H1 (cell line): ENCODE measurements at regions not wholly inside any gene's neighbourhood (a gene's known extent, or its start where the extent isn't known, plus 50 kb on each side); places are given as distances from the start of the nearest gene placed in this dataset.

Experiments used
- CTCF ChIA-PET: fragments of 300-600 bp; sonication (Branson Sonifier 250); formaldehyde crosslinking; loops from one replicate; lab custom pipeline; 2021; ENCODE audit not compliant: partially characterized antibody; lab: Charles Lee
- POLR2A ChIA-PET: fragments of 300-600 bp; sonication (Branson Sonifier 250); formaldehyde crosslinking; loops from one replicate; lab custom pipeline; 2021; ENCODE audit warnings: inconsistent platforms; ENCODE audit not compliant: partially characterized antibody; lab: Charles Lee
- DNase-seq, 2 experiments: peaks; one replicate each; pipeline versions ENCODE4 v3.0.0 to v3.0.0-alpha.2; 2010 to 2022; ENCODE audit warnings: low spot score in 2 of 2, low read depth in 1 of 2, mixed read lengths in 1 of 2
- FAIRE-seq: peaks from 2 replicates; lab custom pipeline; 2011; peaks lifted over from hg19 to GRCh38; lab: Jason Lieb, UNC
- H2AFZ ChIP-seq: 2 replicates; pipeline ENCODE4 v1.8.1; 2012; ENCODE audit warnings: low read length, inconsistent platforms
- H2AK5ac ChIP-seq: 2 replicates; pipeline ENCODE4 v1.6.1; 2013; ENCODE audit warnings: low read depth, low read length
- H2BK120ac ChIP-seq: replicated peaks from 2 replicates; pipeline ENCODE3; 2013; ENCODE audit warnings: low read depth, low read length, inconsistent platforms
- H2BK12ac ChIP-seq: 2 replicates; pipeline ENCODE4 v1.6.1; 2013; ENCODE audit warnings: low read depth, low read length
- H2BK15ac ChIP-seq: 2 replicates; pipeline ENCODE4 v1.6.1; 2013; ENCODE audit warnings: low read length
- H2BK20ac ChIP-seq: 2 replicates; pipeline ENCODE4 v1.6.1; 2013; ENCODE audit warnings: low read length
- H2BK5ac ChIP-seq: 2 replicates; pipeline ENCODE4 v1.6.1; 2013; ENCODE audit warnings: low read depth, low read length
- H3K14ac ChIP-seq: 2 replicates; pipeline ENCODE4 v1.6.1; 2013; ENCODE audit warnings: inconsistent platforms; ENCODE audit not compliant: insufficient read length
- H3K18ac ChIP-seq: 2 replicates; pipeline ENCODE4 v1.6.1; 2013; ENCODE audit warnings: low read length; ENCODE audit errors: extremely low read depth
- H3K23ac ChIP-seq: 2 replicates; pipeline ENCODE4 v1.6.1; 2013; ENCODE audit warnings: inconsistent platforms; ENCODE audit not compliant: insufficient read length
- H3K23me2 ChIP-seq: 2 replicates; pipeline ENCODE4 v1.6.1; 2013; ENCODE audit warnings: low read depth, low read length
- H3K27ac ChIP-seq: 2 replicates; pipeline ENCODE4 v1.6.1; 2011; ENCODE audit warnings: low read depth, low read length, inconsistent platforms
- H3K27me3 ChIP-seq, 4 experiments: replicated peaks in 1 of 4; 1 replicate in 1 of 4; 2 replicates in 3 of 4; pipeline versions ENCODE4 v1.6.1 to v1.8.1; 2011 to 2013; ENCODE audit warnings: low read length in 3 of 4, mild to moderate bottlenecking in 3 of 4, inconsistent platforms in 2 of 4, mixed read lengths in 2 of 4, moderate library complexity in 1 of 4; ENCODE audit not compliant: control insufficient read depth in 3 of 4, insufficient read depth in 3 of 4; ENCODE audit errors: extremely low read depth in 1 of 4
- H3K36me3 ChIP-seq, 4 experiments: 2 replicates each; pipeline versions ENCODE4 v1.6.1 to v1.8.1; 2011 to 2013; ENCODE audit warnings: mild to moderate bottlenecking in 4 of 4, low read length in 3 of 4, moderate library complexity in 2 of 4, control low read depth in 1 of 4, inconsistent platforms in 1 of 4; ENCODE audit not compliant: insufficient read depth in 4 of 4, control insufficient read depth in 2 of 4
- H3K4ac ChIP-seq: replicated peaks from 2 replicates; pipeline ENCODE3; 2013; ENCODE audit warnings: low read length, low read depth, mixed read lengths, inconsistent platforms; ENCODE audit not compliant: insufficient read length
- H3K4me1 ChIP-seq, 4 experiments: replicated peaks in 1 of 4; 1 replicate in 1 of 4; 2 replicates in 3 of 4; pipeline versions ENCODE4 v1.6.1 to v1.8.1; 2011 to 2013; ENCODE audit warnings: low read length in 3 of 4, inconsistent platforms in 2 of 4, mixed read lengths in 1 of 4; ENCODE audit not compliant: insufficient read depth in 4 of 4, control insufficient read depth in 3 of 4
- H3K4me2 ChIP-seq, 2 experiments: 2 replicates each; pipeline versions ENCODE4 v1.6.1 to v1.8.1; 2011 to 2013; ENCODE audit warnings: low read depth in 2 of 2, low read length in 2 of 2, control low read depth in 1 of 2, inconsistent platforms in 1 of 2, mild to moderate bottlenecking in 1 of 2; ENCODE audit not compliant: insufficient read depth in 1 of 2
- H3K4me3 ChIP-seq, 4 experiments: fragments of 200-600, 300-600 bp in 1 of 4; sonication (generic), shearing (Covaris generic), sonication (Bioruptor Twin) in 1 of 4; 2 replicates each; pipeline versions ENCODE4 v1.5.1 to v1.8.1; 2011 to 2016; ENCODE audit warnings: low read length in 4 of 4, low read depth in 3 of 4, control low read depth in 2 of 4, inconsistent platforms in 2 of 4, mild to moderate bottlenecking in 2 of 4, mixed read lengths in 1 of 4, moderate library complexity in 1 of 4; ENCODE audit not compliant: insufficient read depth in 2 of 4; ENCODE audit errors: extremely low read depth in 1 of 4
- H3K56ac ChIP-seq: replicated peaks from 2 replicates; pipeline ENCODE3; 2013; ENCODE audit warnings: low read depth, mild to moderate bottlenecking, mixed read lengths, low read length, inconsistent platforms; ENCODE audit not compliant: insufficient read length
- H3K79me1 ChIP-seq: 2 replicates; pipeline ENCODE4 v1.6.1; 2013; ENCODE audit warnings: low read depth, low read length, control low read depth
- H3K79me2 ChIP-seq, 2 experiments: 2 replicates each; pipeline versions ENCODE4 v1.6.1 to v1.8.1; 2012 to 2013; ENCODE audit warnings: low read length in 2 of 2, mild to moderate bottlenecking in 2 of 2, inconsistent platforms in 1 of 2; ENCODE audit not compliant: insufficient read depth in 2 of 2, control insufficient read depth in 1 of 2
- H3K9ac ChIP-seq, 4 experiments: replicated peaks in 1 of 4; 1 replicate in 1 of 4; 2 replicates in 3 of 4; pipeline versions ENCODE4 v1.6.1 to v1.8.1; 2011 to 2013; ENCODE audit warnings: low read depth in 3 of 4, low read length in 3 of 4, control low read depth in 2 of 4, mild to moderate bottlenecking in 2 of 4, moderate library complexity in 2 of 4, inconsistent platforms in 1 of 4; ENCODE audit errors: extremely low read depth in 1 of 4
- H3K9me3 ChIP-seq, 2 experiments: 2 replicates each; pipeline versions ENCODE4 v1.6.1 to v1.8.1; 2012 to 2013; ENCODE audit warnings: mild to moderate bottlenecking in 2 of 2, moderate library complexity in 2 of 2, control low read depth in 1 of 2, inconsistent platforms in 1 of 2, low read depth in 1 of 2, low read length in 1 of 2, mixed read lengths in 1 of 2; ENCODE audit not compliant: insufficient read depth in 2 of 2
- H4K20me1 ChIP-seq, 2 experiments: replicated peaks in 1 of 2; 2 replicates each; pipeline versions ENCODE3 to v1.8.1; 2011 to 2013; ENCODE audit warnings: inconsistent platforms in 2 of 2, low read length in 2 of 2, mild to moderate bottlenecking in 1 of 2; ENCODE audit not compliant: insufficient read depth in 2 of 2, control insufficient read depth in 1 of 2
- H4K5ac ChIP-seq: 2 replicates; pipeline ENCODE4 v1.6.1; 2013; ENCODE audit warnings: low read length, low read depth, mixed read lengths, inconsistent platforms; ENCODE audit not compliant: insufficient read length
- H4K8ac ChIP-seq: 2 replicates; pipeline ENCODE4 v1.8.0; 2013; ENCODE audit warnings: mild to moderate bottlenecking, moderate library complexity, low read length, inconsistent platforms; ENCODE audit not compliant: insufficient read depth; ENCODE audit errors: extremely low read depth
- H4K91ac ChIP-seq: replicated peaks from 2 replicates; pipeline ENCODE3; 2013; ENCODE audit warnings: low read length, mixed read lengths, inconsistent platforms; ENCODE audit not compliant: insufficient read length
- JUND ChIP-seq: IDR thresholded peaks from 2 replicates; pipeline ENCODE4 v1.6.1; 2011; ENCODE audit warnings: mild to moderate bottlenecking, improper control_type of control experiment, low read length
- MAFK ChIP-seq: IDR thresholded peaks from 2 replicates; pipeline ENCODE4 v1.6.1; 2012; ENCODE audit warnings: low read depth, mild to moderate bottlenecking, improper control_type of control experiment, low read length
- WGBS, 2 experiments: shearing (Covaris generic) in 1 of 2; methylation state at CpG; one replicate each; pipeline versions ENCODE4 v1.1.6 to v1.1.7; 2013 to 2015; ENCODE audit warnings: low lambda C conversion rate in 2 of 2, mixed read lengths in 2 of 2, inconsistent platforms in 1 of 2, low coverage in 1 of 2, missing lambda C conversion rate in 1 of 2; ENCODE audit not compliant: insufficient replicate concordance in 2 of 2, insufficient coverage in 1 of 2, insufficient read length in 1 of 2; ENCODE audit errors: extremely low coverage in 1 of 2, missing lambda C conversion rate in 1 of 2; 5-methylcytosine and 5-hydroxymethylcytosine counted together

GRCh38 chr2:118227698-118228508 is 139.6 kb downstream of the INSIG2 start:
- peaks cover 0 to 19% (median 13%) of the 10 kb centered on the region in 4 experiments; a peak in 5 of 7 replicates for H3K27me3 ChIP-seq
- CTCF ChIA-PET, result interaction anchor here (0.6 to 1.7 kb wide), 11 partner anchors 9 to 654 kb away, joined by 3 to 6 read pairs (median 3); no protein-coding TSS in a partner anchor
- peak; percentile 52 for FAIRE-seq

More at GRCh38 chr2:118227698-118228508, 139.6 kb downstream of the INSIG2 start:
- Histone ChIP-seq H2BK20ac (no peak overlapping the region), H2BK120ac (no peak overlapping the region), H3K36me3 (no peaks in the 10 kb centered on the region), H3K4me3 (no peak overlapping the region), H2AFZ (no peak overlapping the region), H2BK12ac (no peak overlapping the region), H3K27ac (no peak overlapping the region), H4K91ac (no peak overlapping the region), H3K4ac (no peak overlapping the region), H3K4me1 (peaks cover 0 to 5% (median 4%) of the 10 kb centered on the region in 4 experiments; a peak in 5 of 7 replicates), H3K56ac (no peak overlapping the region), H3K4me2 (no peak overlapping the region), H2BK5ac (no peak overlapping the region), H3K9ac (no peak overlapping the region), H3K9me3 (no peaks in the 10 kb centered on the region), H4K20me1 (no peaks in the 10 kb centered on the region), H3K79me2 (no peaks in the 10 kb centered on the region), H3K23ac (no peak overlapping the region), H3K14ac (no peak overlapping the region), H2AK5ac (no peak overlapping the region), H3K23me2 (peaks cover 15% of the 10 kb centered on the region), H4K5ac (no peak overlapping the region), H3K79me1 (no peaks in the 10 kb centered on the region), H3K18ac (no peak overlapping the region), H4K8ac (no peak overlapping the region), H2BK15ac (no peak overlapping the region)
- peak in 1 of 2 experiments; percentile 26 for DNase-seq
- TF ChIP-seq JUND (no peak), MAFK (no peak)
- WGBS, 2 experiments, result 89% methylated on average over 6 of the region's 6 CpGs; no CpG with 5 or more reads in 1 of the 2 experiments
- POLR2A ChIA-PET, result interaction anchor here (0.9 kb wide), 1 partner anchor 10 kb away, joined by 4 read pairs; no protein-coding TSS in a partner anchor
